ENCODE measurements at regions not wholly inside any gene's neighbourhood (a gene's known extent, or its start where the extent isn't known, plus 50 kb on each side); places are given as distances from the start of the nearest gene placed in this dataset.

DNA sequence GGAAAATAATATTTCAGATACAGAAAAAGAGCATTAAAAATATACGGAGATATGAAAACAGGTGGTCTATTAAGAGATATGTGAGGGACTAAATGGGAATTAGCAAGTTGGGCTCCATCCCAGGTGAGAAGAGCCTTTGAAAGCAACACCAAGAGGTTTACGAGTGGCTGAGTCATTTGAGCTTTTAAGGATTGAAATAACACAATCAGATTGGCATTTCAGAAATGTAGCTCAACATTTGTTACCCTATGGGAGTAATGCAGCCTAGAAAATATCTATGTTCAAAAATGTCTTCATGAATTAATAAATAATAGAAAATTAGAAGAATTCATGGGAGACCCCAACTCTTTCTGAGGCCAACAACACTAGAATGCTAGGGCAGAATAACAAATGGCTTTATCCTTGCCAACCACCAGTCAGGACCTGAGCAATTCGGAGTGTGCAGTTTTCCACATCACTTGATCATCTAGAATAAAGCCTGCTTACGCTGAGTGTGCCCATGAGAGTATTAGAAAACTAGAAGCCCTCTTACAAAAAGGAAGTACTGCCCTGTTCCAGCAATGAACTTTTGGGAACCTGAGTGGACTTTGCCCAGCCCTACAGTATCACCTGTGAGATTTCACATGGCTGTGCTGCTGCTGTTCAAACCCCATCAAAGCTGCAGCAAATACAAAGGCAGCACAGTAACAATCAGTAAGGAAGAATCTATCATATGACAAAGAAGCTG, 538.0 kb upstream of the CAMK1G start:
- no peak for FAIRE-seq

DNA sequence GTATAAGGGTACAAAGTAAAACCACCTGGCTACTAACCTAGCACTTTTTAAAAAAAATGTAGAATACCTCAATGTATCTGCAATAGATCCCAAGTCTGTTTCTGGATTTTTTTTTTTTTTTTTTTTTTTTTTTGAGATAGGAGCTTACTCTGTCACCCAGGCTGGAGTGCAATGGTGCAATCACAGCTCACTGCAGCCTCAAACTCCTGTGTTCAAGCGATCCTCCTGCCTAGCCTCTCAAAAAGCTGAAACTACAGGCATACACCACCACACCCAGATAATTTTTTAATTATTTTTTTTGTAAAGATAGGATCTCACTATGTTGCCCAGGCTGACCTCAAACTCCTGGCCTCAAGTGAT, 537.5 kb upstream of the CAMK1G start:
- FAIRE-seq: no peak

DNA sequence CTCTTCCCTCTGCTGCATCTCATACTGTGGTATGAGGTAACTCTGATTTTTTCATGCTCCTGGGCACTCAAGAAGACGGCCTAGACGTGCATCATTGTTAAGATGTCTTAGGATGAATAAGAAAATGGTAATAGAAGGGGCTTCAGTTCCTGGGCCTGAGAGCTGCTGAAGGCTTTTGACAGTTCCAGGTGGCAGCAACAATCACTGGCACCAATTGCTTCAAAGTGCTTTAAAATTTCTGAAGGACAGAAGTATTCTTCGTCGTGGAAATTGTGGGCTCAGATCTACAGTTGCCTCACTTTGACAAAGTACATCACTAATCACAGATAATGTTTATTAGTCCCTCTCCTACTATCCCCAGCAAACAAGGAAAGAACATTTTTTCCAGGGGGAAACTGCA, 536.6 kb upstream of the CAMK1G start:
- FAIRE-seq: no peak

DNA sequence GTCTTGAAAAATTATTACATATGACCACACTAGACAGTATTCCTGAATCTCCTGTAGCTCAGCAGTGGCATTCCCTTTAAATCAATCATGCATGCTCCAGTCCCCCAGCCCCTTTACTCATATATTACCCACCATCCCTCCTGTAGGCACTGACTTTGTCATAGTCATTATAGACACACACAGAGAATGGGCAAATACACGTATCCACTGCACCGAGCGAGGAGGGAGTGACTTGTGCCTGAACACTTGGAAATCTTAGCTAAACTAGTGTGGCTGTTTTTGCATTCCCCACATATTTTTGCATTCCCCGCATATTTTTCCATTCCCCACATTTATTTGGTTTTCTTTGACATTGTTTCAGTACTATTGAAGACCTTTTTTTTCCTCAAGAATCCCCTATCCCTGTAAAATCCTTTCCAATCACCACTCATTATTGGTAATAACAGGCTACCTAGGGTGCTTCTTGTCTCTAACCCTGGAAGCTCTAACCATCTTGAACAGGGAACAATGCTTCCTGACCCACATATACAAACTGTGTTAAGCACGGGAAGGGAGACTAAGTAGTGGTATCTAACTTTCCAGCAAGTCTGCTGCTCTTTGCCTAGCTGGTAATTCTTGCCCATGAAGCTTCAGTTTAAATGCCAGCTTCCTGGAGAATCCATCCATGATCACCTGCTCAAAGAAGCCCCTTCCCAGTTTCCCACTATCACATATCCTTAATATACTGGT, 534.4 kb upstream of the CAMK1G start:
- no peak for FAIRE-seq

DNA sequence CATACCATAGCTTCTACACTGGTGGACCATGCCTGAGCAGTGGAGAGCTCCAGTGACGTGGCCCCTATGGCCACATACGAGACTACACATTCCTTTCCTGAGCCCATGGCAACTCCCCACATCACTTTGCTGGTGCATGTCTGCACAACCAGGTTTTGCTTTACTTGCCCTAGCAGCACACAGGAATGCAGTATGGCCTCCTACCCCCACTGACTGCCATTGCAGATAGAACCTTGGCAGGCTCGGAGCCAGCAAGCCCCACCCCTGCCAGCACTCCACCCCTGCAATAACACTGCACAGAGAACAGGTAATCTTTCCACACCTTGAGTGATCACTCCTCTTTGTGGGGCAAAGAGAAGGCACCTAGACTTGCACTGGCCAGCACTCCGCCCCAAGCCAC, 531.9 kb upstream of the CAMK1G start:
- no peak for FAIRE-seq

DNA sequence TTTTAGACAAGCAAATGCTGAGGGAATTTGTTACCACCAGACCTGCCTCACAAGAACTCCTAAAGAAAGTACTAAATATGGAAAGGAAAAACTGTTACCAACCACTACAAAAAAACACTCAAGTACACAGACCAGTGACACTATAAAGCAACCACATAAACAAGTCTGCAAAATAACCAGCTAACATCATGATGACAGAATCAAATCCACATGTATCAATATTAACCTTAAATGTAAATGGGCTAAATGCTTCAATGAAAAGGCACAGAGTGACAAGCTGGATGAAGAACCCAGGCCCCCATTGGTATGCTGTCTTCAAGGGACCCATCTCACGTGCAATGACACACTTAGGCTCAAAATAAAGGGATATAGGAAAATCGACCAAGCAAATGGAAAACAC, 529.9 kb upstream of the CAMK1G start:
- FAIRE-seq: no peak

DNA sequence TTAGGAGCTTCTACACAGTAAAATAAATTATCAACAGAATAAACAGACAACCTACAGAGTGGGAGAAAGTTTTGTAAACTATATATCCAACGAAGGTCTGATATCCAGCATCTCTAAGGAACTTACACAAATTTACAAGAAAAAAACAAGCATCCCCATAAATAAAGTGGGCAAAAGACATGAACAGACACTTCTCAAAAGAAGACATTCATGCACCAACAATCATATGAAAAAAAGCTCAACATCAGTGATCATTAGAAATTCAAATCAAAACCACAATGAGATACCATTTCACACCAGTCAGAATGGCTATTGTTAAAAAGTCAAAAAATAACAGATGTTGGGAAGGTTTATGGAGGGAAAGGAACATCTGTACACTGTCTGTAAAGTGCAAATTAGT, 526.4 kb upstream of the CAMK1G start:
- no peak for FAIRE-seq

DNA sequence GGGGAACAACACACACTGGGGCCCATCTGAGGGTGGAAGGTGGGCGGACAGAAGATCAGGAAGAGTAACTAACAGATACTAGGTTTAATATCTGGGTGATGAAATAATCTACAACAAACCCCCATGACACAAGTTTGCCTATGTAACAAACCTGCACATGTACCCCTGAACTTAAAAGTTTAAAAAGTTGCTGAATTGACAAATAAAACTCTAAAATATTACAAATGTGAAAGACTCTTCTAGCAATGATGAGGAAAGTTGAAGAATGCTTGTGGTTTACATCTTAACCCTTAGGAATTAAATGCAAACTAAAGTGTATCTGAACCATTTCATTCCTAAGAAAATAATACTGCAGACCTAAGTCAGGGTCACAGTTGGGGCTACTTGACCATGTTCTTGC, 525.6 kb upstream of the CAMK1G start:
- FAIRE-seq: no peak

DNA sequence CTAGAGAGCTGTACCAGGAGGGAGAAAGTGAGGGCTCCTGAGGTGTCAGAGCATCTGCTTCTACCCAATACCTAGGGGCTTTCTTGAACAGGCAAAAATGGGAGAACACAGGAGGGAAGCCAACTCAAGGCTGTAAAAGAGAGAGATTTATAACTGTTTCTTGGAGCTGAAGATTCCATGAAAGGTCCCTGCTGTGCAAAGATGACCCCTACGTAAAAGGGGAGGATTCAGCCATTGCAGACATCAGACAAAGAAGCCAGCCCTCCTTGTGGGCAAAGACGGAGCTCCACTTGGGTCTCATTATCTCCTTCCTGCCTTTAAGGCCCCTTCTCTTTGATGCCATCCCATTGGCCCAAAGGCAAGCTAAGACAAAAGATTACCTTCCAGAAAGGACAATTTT, 524.1 kb upstream of the CAMK1G start:
- FAIRE-seq: no peak

DNA sequence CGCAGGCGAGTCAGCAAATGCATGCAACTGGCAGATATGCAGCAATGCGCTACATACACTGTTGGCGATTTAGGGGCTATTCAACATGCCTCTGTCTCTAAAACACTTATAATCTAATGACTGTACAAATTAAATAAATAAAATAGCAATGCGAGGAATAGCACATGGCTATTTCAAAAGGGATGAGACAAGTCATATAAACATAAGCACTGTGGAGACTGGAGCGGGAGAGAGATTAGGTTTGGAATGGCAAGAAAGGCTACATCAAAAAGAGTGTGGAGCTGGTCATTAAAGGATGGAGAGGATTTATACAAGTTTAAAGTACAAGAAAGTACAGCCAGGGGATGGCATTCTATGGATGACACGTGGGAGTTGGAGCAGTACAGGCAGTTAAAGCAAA, 523.5 kb upstream of the CAMK1G start:
- no peak for FAIRE-seq

DNA sequence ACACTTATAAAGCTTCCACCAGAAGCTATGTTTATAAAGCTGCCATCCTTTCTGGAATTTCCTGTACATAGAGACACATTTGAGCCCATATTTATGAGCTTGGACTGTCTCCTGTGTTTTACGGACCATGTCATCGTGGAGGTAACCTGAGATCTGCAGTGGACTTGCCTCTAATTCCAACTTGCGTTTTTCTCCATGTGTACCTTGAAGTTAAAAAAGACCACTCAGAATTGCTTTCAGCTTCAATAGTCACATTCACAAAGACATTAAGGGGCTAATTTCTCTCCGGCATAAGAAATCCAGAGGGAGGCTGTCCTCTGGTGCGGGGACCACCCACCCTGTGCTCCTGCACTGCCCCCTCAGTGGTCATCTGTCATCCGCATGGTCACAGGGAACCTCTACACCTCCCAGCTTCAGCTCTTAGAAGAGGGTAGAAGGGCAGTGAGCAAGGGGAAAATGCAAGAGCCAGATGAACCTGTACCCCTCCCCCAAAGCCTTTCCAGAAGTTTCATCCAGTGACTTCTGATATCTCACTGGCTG, 521.4 kb upstream of the CAMK1G start:
- no peak for FAIRE-seq

DNA sequence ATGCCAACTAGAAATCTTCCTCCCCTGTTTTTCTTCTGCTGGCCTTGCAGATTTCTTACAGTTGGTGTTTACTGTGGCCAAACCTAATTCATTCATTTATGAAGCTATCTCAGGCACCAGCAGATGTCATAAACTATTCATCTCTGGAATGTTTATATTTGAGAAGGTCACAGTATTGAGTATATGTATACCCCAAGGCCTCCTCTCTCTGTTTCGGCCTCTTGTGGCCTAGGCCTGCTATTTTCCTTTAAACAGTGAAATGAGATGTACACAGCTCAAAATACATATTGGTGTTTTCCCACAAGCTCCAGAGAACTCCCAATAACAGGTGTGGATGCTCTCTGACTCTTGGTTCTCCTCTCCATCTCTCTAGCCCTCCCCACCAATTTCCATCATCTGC, 520.7 kb upstream of the CAMK1G start:
- FAIRE-seq: no peak

DNA sequence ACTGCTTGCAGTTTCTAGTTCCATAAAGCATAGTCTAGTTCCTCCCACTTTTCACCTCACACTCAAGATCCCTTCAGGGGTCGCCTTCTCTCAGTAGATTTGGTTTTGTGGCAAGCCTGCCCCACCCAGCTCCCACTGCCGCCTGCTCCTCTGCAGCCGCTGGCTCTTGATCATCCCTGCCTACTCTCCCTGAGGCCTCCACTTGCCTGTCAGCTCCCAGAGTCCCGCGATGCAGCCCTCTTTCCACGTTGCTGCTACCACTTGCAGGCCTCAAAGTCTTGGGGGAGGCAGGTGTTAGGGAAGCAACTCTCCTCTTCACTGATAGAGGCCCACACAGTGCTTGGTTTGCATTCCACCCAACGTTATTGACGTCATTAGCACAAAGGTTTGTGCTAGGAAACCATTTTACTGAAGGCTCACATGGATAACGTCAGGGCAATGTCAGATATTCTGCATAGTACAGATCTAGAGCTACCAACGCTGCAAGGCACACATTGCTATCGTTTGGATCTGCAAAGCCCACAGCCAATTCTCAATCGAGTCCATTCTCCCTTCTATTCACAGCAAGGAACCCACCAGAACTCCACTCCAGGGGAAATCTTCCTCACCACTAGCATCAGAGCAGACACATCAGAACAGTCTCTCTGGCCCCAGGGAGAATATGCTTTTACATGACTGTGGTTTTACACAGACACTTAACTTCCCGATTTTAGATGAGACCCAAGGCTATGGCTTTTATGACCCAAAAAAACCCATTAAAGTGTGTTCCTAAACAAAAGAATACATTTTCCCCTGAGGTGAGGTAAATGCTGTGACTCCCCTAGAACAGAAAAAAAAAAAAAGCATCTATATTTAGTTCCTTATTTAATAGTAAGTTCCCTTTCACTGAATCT, 519.5 kb upstream of the CAMK1G start:
- FAIRE-seq: no peak

DNA sequence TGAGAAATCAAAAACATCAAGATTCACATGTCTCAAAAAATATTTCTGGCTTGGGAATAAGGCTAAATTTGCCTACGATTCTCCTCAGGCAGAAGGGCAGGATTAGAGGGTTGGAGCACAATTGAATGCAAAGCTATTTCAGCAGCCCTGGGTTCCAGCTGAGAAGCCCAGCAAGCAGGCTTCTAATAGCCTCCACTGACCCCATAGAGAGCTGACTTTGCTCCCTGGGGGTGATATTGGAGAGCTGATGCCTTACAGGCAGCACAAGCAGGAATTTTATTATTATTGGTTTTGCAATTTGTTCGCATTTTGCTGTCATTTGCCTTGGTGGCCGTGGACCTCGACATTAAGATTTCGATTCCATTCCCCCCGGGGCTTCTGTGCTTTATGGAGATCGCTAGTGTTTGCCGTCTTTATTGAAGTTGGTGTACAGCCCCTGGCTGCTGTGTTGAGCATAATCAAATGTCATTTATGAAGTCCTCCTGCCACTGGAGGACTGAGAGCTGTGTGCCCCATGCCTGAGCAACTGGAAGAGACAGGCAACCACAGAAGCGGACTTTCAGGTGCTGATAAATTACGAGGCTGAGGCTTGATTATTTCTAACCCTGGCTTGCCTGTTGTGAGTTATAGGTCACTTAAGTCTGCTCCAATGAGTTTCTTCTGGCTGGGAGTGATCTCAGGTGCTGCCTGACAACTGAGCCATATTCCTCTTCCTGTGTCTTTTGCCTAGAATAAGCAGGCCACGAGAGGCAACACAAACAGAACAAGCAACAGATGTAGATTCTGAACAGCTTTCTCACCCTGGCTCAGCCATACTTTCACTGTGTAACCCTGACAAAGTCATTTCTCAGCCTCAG, 518.4 kb upstream of the CAMK1G start:
- no peak for FAIRE-seq

DNA sequence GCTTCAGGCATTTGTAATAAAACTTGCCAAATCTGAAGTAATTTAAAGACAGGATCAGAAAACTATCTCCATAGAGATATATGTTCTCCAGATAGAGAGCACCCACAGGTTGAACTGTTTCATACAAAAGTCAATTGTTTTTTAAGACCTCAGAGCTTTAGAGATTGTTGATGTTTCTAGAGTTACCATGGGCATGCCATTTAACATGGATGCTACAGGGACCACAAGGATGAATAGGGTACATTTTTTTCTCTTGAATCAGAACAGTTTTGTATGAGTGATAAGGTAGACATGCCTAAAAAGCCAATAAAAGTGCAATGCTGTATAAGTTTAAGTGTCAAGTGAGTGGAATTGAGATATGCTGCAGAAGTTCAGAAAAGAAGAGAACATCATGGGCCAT, 511.0 kb upstream of the CAMK1G start:
- FAIRE-seq: no peak

DNA sequence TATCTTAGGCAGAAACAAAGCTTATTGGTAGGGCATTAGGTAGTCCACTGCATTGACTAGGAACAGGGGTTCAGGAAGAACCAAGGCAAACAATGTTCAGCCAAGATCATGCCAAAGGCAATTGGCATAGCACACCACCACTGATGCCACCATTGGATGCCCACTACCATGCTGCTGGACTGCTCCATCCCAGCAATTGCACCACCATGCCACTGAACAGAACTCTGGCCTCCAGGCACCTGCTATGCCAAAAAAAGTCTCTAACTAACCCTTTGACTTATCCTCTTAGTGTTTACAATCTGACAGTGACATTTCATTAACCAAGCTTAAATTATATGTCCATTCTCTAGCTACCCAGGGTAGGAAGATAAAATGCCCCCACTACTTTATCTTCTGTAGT, 509.6 kb upstream of the CAMK1G start:
- FAIRE-seq: no peak

DNA sequence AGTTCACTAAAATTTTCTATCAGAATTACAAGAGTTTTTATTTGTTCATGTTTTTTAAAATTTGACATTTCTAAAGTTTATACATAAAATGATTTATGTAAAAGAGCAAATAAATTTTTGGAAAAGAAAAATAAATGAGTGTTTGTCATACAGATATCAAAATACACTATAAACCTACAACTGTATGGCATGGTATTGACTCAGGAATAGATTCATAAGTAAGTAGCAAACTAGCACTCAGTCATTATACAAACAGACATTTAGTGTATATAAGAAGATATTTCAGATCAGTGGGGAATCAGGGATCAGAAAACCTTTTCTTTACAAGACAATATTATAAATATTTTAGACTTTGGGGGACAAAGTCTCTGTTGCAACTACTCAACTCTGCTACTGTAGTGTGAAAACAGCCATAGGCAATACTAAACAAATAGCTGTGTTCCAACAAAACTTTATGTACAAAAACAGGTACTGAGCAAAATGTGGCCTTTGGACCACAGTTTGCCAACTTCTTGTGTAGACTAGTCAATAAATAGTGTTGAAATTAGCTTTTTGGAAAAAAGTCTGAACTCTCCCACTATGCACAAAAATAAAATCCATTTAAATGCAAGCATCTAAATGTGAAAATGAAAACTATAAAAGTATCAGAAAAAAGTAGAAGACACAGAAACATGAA, 508.8 kb upstream of the CAMK1G start:
- no peak for FAIRE-seq

DNA sequence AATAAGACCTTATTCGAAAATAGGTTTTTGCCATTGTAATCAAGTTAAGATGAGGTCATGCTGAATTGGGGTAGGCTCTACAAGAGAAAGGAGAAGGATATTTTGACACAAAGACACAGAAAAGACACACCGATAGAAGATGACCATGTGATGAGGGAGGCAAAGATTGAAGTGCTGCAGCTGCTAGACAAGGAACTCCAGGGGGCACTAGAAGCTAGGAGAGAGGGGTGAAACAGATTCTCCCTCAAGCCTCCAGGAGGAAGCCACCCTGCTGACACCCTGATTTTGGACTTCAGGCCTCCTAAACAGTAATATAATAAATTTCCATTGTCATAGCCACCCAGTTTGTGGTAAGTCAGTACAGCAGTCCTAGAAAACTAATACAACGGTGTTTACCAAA, 506.8 kb upstream of the CAMK1G start:
- no peak for FAIRE-seq

DNA sequence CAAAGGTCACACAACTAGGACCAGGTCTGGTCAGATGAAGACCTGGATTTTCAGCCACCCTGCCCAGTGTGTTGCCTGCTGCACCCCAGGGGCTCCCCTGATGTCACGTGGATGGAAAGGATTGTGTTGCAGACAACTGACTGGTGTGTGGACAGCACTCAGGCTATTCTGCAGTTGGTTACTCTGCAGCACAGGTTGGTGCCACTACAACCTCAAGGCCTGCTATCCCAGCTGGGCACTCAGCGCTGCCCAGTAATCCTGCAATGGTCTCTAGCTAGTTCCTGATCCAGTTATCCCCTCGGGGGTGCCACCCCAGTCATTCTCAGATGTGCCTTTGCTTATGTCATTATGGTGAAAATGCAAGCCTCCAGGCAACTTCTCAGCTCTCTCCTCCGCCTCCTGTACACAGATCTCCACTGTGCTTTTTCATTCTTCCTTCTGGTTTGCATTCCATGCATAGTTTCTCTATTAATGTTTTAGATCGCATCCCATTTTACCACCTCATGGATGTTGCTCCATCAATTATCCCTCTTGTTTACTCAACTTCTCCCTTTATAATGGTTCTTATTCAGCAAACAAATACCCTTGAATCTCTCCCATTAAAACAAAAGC, 503.2 kb upstream of the CAMK1G start:
- FAIRE-seq: no peak

DNA sequence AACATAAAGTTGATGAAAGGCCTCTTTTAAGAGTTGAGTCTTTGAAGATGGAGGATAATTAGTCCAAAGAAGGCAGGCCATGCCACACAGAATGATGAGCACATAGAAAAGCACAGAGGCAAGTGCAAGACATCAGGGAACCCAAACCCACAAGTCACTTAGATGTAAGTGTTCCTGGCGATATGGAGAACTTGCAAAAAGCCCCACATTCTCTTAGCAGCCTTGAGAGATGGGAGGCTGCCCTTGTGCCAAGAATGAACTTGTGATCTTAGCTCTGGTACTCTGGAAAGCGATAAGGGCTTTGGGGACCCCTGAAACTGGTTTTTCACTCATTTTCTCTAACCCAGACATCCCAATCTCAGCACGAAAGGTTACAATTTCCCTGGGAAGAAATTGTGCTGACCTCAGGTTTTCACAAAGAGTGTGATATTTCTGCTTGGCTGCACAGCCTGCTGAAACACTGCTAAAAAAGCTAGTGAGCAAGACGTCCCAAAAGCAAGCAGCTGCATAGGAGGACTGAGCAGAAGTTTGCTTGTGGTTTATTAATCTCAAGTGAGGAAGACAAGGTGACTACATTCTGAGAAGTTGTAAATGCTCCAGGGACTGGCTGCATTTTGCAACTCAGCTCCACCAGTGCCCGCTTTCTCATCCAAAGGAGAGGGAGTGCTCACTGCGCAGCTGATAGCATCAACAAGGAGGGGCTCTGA, 496.9 kb upstream of the CAMK1G start:
- no peak for FAIRE-seq

DNA sequence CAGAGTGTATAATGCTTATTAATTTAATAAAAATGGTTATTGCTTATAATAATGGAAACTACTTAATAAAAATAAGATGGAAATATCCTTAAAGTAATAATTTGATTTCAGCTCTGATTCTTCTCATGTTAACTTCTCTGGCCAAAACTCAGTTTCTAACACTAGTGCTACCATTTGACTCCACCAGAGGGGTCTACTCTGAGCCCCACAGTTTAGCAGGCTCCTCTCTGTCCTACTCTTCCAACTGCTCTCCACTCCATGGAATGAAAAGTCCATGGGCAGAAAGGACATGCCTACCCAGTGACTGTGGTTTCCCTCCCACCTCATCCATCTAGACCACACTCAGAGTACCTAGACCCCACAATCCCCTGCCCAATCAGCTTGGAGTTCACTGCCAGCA, 489.1 kb upstream of the CAMK1G start:
- no peak for FAIRE-seq

Data from A204.1 (cell line).